Small intestine (tissue), 7 donors: ENCODE measurements at regions not wholly inside any gene's neighbourhood (a gene's known extent, or its start where the extent isn't known, plus 50 kb on each side); places are given as distances from the start of the nearest gene placed in this dataset.

Experiments used
- DNase-seq, 2 donors: peaks; one replicate each; pipeline versions ENCODE4 v3.0.0 to v3.0.0-alpha.2; 2013
- FAIRE-seq: peaks from 2 replicates; lab custom pipeline; 2012; peaks lifted over from hg19 to GRCh38; lab: Jason Lieb, UNC
- H3K27ac ChIP-seq, 3 donors: one replicate each; pipeline ENCODE4 v1.5.1; 2013; ENCODE audit warnings: low read length in 2 of 3, mild to moderate bottlenecking in 2 of 3, control low read depth in 1 of 3, inconsistent platforms in 1 of 3, low read depth in 1 of 3, moderate library complexity in 1 of 3
- H3K27me3 ChIP-seq, 3 donors: one replicate each; pipeline ENCODE4 v1.6.1; 2013; ENCODE audit warnings: low read length in 3 of 3, inconsistent platforms in 1 of 3; ENCODE audit not compliant: control insufficient read depth in 3 of 3, insufficient read depth in 3 of 3
- H3K36me3 ChIP-seq, 3 donors: one replicate each; pipeline ENCODE4 v1.6.1; 2013; ENCODE audit warnings: low read length in 3 of 3, inconsistent platforms in 1 of 3, low read depth in 1 of 3, mild to moderate bottlenecking in 1 of 3, moderate library complexity in 1 of 3; ENCODE audit not compliant: control insufficient read depth in 3 of 3, insufficient read depth in 2 of 3
- H3K4me1 ChIP-seq, 3 donors: one replicate each; pipeline ENCODE4 v1.6.1; 2013; ENCODE audit warnings: low read length in 2 of 3, inconsistent platforms in 1 of 3, low read depth in 1 of 3, mild to moderate bottlenecking in 1 of 3, moderate library complexity in 1 of 3; ENCODE audit not compliant: control insufficient read depth in 3 of 3, insufficient read depth in 2 of 3
- H3K4me3 ChIP-seq, 3 donors: one replicate each; pipeline ENCODE4 v1.5.1; 2013; ENCODE audit warnings: low read length in 3 of 3, control low read depth in 1 of 3, inconsistent platforms in 1 of 3, low read depth in 1 of 3, mild to moderate bottlenecking in 1 of 3, moderate library complexity in 1 of 3
- H3K9me3 ChIP-seq, 2 donors: one replicate each; pipeline ENCODE4 v1.6.1; 2013; ENCODE audit warnings: low read depth in 1 of 2, low read length in 1 of 2; ENCODE audit not compliant: control insufficient read depth in 2 of 2, insufficient read depth in 1 of 2
- WGBS, 3 donors: extraction: QIAGEN DNeasy Blood & Tissue Kit; methylation state at CpG; one replicate each; pipeline ENCODE4 v1.1.7; 2013; 5-methylcytosine and 5-hydroxymethylcytosine counted together
- donor health status: healthy with polysubstance abuse.
- donor health status: control.
- donor health status: control.
- donor health status: Bipolar disorder and iron deficiency.
- donor health status: healthy.

- FAIRE-seq (no peak), DNase-seq (no peak)
- no peaks in the 10 kb centered on the region for H3K36me3 ChIP-seq
- H3K4me3 ChIP-seq: no peak overlapping the region
- WGBS, 3 donors: 69 to 77% (median 74%) methylated on average over 2 of the region's 2 CpGs
- no peaks in the 10 kb centered on the region for H3K4me1 ChIP-seq
- H3K27me3 ChIP-seq: no peaks in the 10 kb centered on the region
- H3K27ac ChIP-seq: no peak overlapping the region
- peaks cover 0 to 7% of the 10 kb centered on the region in 2 donors for H3K9me3 ChIP-seq
Measured at GRCh38 chr6:113287396-113287795, 569.7 kb upstream of the MARCKS start.

- H3K36me3 ChIP-seq: no peaks in the 10 kb centered on the region
- FAIRE-seq (no peak), DNase-seq (no peak)
- WGBS, 3 donors: 79 to 95% (median 91%) methylated on average over 1 of the region's 1 CpG
- H3K27me3 ChIP-seq: no peaks in the 10 kb centered on the region
- no peak overlapping the region for H3K27ac ChIP-seq
- no peak overlapping the region for H3K4me3 ChIP-seq
- H3K4me1 ChIP-seq: no peaks in the 10 kb centered on the region
- peaks cover 0 to 7% of the 10 kb centered on the region in 2 donors for H3K9me3 ChIP-seq
Measured at GRCh38 chr6:113288409-113288808, 568.7 kb upstream of the MARCKS start.

GRCh38 chr6:113289166-113289565, 568.0 kb upstream of the MARCKS start:
- Histone ChIP-seq H3K4me3 (no peak overlapping the region), H3K4me1 (no peaks in the 10 kb centered on the region), H3K9me3 (peaks cover 0 to 7% of the 10 kb centered on the region in 2 donors), H3K27ac (no peak overlapping the region), H3K36me3 (no peaks in the 10 kb centered on the region), H3K27me3 (no peaks in the 10 kb centered on the region)
- no peak for DNase-seq
- no peak for FAIRE-seq
- 87 to 94% (median 89%) methylated on average over 6 of the region's 6 CpGs for WGBS, 3 donors

- no peaks in the 10 kb centered on the region for H3K4me1 ChIP-seq
- H3K27ac ChIP-seq: no peak overlapping the region
- no peak for DNase-seq
- no peaks in the 10 kb centered on the region for H3K36me3 ChIP-seq
- no peaks in the 10 kb centered on the region for H3K27me3 ChIP-seq
- no peak for FAIRE-seq
- WGBS, 3 donors: 78 to 92% (median 82%) methylated on average over 1 of the region's 1 CpG
- H3K4me3 ChIP-seq: no peak overlapping the region
- H3K9me3 ChIP-seq: peaks cover 0 to 7% of the 10 kb centered on the region in 2 donors
Measured at GRCh38 chr6:113290684-113291083, 566.5 kb upstream of the MARCKS start.

GRCh38 chr6:113291751-113292445, 565.2 kb upstream of the MARCKS start:
- Histone ChIP-seq H3K27me3 (no peaks in the 10 kb centered on the region), H3K9me3 (peaks cover 0 to 5% of the 10 kb centered on the region in 2 donors), H3K27ac (no peak overlapping the region), H3K4me3 (no peak overlapping the region), H3K36me3 (no peaks in the 10 kb centered on the region), H3K4me1 (no peaks in the 10 kb centered on the region)
- WGBS, 3 donors: 77 to 86% (median 80%) methylated on average over 4 of the region's 4 CpGs
- no peak for DNase-seq
- FAIRE-seq: no peak

- Histone ChIP-seq H3K4me1 (no peaks in the 10 kb centered on the region), H3K9me3 (no peaks in the 10 kb centered on the region), H3K27me3 (no peaks in the 10 kb centered on the region), H3K27ac (no peak overlapping the region), H3K36me3 (no peaks in the 10 kb centered on the region), H3K4me3 (no peak overlapping the region)
- FAIRE-seq (no peak), DNase-seq (no peak)
- WGBS, 3 donors: 70 to 85% (median 83%) methylated on average over 3 of the region's 3 CpGs
Measured at GRCh38 chr6:113292646-113293422, 564.3 kb upstream of the MARCKS start.

GRCh38 chr6:113293423-113293740, 563.8 kb upstream of the MARCKS start:
- Histone ChIP-seq H3K36me3 (no peaks in the 10 kb centered on the region), H3K4me3 (no peak overlapping the region), H3K4me1 (no peaks in the 10 kb centered on the region), H3K27ac (no peak overlapping the region), H3K9me3 (no peaks in the 10 kb centered on the region), H3K27me3 (no peaks in the 10 kb centered on the region)
- FAIRE-seq: no peak
- DNase-seq: no peak

GRCh38 chr6:113299531-113299930, 557.6 kb upstream of the MARCKS start:
- Histone ChIP-seq H3K4me1 (no peaks in the 10 kb centered on the region), H3K27ac (no peak overlapping the region), H3K36me3 (no peaks in the 10 kb centered on the region), H3K4me3 (no peak overlapping the region), H3K9me3 (no peaks in the 10 kb centered on the region), H3K27me3 (no peaks in the 10 kb centered on the region)
- no peak for FAIRE-seq
- no peak for DNase-seq
